ENCODE measurements at regions not wholly inside any gene's neighbourhood (a gene's known extent, or its start where the extent isn't known, plus 50 kb on each side); places are given as distances from the start of the nearest gene placed in this dataset.

DNA sequence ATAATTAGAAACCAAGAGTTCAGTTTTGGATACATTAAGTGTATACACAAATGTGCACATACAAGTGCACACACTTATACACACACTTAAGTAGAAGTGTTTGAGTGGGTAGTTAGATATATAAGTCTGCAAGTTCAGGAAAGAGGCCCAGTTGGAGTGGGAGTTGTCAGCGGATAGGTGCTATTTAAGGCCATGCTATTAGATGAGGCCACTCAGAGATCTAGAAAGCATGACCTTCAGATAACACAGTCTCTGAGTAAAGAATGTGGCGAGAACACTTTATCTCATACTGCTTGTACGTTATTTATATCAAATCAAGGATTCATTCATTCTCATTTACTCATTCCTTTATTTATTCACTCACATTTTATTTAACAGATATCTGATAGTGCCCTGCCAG is 206.2 kb downstream of the POSTN start:
- H3K4me1 Mint-ChIP-seq = peaks cover 8% of the 10 kb centered on the region
- H3K27ac Mint-ChIP-seq = no peak overlapping the region
- H3K9me3 Mint-ChIP-seq = peaks cover 5% of the 10 kb centered on the region
- H3K36me3 Mint-ChIP-seq (ENCODE audit: low read depth) = no peaks in the 10 kb centered on the region
- no peaks in the 10 kb centered on the region for H3K27me3 Mint-ChIP-seq (ENCODE audit: low read depth)
- TF ChIP-seq, protein P1, sequence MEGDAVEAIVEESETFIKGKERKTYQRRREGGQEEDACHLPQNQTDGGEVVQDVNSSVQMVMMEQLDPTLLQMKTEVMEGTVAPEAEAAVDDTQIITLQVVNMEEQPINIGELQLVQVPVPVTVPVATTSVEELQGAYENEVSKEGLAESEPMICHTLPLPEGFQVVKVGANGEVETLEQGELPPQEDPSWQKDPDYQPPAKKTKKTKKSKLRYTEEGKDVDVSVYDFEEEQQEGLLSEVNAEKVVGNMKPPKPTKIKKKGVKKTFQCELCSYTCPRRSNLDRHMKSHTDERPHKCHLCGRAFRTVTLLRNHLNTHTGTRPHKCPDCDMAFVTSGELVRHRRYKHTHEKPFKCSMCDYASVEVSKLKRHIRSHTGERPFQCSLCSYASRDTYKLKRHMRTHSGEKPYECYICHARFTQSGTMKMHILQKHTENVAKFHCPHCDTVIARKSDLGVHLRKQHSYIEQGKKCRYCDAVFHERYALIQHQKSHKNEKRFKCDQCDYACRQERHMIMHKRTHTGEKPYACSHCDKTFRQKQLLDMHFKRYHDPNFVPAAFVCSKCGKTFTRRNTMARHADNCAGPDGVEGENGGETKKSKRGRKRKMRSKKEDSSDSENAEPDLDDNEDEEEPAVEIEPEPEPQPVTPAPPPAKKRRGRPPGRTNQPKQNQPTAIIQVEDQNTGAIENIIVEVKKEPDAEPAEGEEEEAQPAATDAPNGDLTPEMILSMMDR (IDR thresholded peaks at IDR 0.05; ENCODE audit: unreplicated experiment in 3 of 3) = no peak
- no peak overlapping the region for H3K4me3 Mint-ChIP-seq

DNA sequence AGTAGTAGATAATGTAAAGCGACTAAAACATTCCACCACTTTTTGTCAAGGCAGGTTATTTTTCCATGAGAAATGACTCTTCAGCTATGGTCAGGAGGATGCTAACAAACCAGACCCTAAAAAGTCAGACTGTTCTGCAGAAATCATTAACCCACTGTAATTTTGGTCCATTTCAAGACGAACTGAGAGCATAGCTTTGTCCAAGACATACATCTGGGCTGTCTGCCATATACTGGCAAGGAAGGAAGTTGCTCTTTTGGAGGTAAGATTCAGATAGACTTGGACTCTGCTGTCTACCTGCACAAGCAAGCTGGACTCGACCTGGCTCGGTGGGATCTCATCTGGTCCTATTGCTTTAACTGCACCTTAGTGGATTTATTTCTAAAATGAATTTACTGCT is 207.8 kb downstream of the POSTN start:
- TF ChIP-seq, protein P1 (IDR thresholded peaks at IDR 0.05; ENCODE audit: unreplicated experiment in 3 of 3) = no peak
- no peak overlapping the region for H3K4me3 Mint-ChIP-seq
- peaks cover 8% of the 10 kb centered on the region for H3K4me1 Mint-ChIP-seq
- peaks cover 3% of the 10 kb centered on the region for H3K27me3 Mint-ChIP-seq (ENCODE audit: low read depth)
- H3K36me3 Mint-ChIP-seq (ENCODE audit: low read depth) = no peaks in the 10 kb centered on the region
- no peak overlapping the region for H3K27ac Mint-ChIP-seq
- no peaks in the 10 kb centered on the region for H3K9me3 Mint-ChIP-seq

DNA sequence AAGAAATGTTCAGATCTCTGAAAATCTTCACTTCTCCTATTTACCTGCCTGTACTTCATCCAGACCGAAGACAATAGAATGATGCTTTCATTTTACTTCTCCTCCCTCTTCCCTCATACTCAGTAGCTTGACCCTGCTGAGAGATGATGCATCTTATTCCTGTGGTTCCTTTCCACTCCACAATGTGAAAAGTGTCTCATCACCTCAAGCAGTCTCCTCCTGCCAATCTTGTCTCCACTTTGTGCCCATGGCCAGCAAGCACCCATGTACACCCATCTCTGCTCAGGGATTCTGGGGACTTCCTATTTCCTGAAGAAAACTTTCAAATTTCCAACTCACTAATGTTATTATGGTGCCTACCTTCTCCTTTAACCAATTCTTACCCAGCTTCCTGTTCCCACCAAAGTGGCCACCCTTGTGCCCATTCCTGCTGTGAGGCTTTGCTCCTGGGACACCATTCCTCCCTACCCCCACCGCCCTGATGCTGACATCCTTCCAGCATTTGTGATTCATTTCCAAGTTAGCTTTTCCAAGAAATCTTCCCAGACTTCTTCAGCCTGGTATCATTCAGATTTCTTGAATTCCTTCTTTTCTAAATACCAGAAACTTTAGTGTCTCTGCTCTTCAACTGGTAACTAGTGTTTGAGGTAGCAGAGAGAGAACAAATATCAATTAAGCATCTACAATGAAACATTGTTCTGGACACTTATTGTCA is 212.5 kb downstream of the POSTN start:
- Mint-ChIP-seq H3K27me3 (ENCODE audit: low read depth) (peaks cover 3% of the 10 kb centered on the region), H3K36me3 (ENCODE audit: low read depth) (no peaks in the 10 kb centered on the region), H3K27ac (no peak overlapping the region), H3K4me3 (no peak overlapping the region), H3K4me1 (no peaks in the 10 kb centered on the region), H3K9me3 (no peaks in the 10 kb centered on the region)
- TF ChIP-seq, protein P1 (IDR thresholded peaks at IDR 0.05; ENCODE audit: unreplicated experiment in 3 of 3) = no peak

DNA sequence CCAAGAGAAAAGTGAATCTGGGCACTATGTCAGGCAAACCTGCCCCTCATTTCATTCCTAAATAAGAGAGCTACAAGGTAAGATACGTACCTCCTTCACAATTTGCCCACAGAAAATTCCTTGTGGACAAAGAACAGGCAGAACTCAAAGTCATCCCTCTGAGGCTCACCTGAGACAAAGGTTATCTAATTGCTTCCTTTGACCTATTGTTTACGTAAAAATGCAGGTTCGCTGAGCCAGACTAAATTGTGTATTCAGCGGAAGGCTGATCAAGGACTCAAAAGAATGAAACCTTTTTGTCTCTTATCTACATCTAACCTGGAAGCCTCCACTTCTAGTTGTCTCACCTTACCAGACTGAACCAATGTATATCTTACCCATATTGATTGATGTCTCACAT is 213.3 kb downstream of the POSTN start:
- no peaks in the 10 kb centered on the region for H3K9me3 Mint-ChIP-seq
- H3K36me3 Mint-ChIP-seq (ENCODE audit: low read depth) = no peaks in the 10 kb centered on the region
- no peak overlapping the region for H3K27ac Mint-ChIP-seq
- H3K4me3 Mint-ChIP-seq = no peak overlapping the region
- TF ChIP-seq, protein P1 (IDR thresholded peaks at IDR 0.05; ENCODE audit: unreplicated experiment in 3 of 3) = no peak
- H3K27me3 Mint-ChIP-seq (ENCODE audit: low read depth) = peaks cover 3% of the 10 kb centered on the region
- H3K4me1 Mint-ChIP-seq = no peaks in the 10 kb centered on the region

DNA sequence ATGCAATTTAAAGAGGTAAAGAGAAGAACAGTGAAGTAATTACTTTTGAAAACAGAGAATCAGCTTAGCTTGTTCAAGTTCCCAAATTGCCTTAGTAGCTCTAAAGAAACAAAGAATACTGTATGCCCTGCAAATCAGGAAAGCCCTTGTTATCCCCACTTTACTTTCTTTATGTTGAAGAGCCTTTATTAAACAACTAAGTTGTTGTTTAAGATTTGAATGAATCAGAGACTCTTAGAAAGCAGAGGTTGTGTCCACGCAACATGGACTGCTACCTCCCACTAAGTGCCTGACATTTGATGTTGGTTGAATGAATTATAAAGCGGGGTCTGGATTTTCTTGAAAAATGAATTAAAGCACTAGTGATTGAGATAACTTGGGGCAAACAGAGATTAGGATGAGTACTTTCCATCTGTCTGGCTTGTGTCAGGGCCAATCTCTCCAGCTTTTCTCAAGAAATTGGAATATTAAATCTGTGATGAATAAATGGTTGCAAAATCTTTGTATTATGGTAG is 214.7 kb downstream of the POSTN start:
- H3K27ac Mint-ChIP-seq = no peak overlapping the region
- TF ChIP-seq, protein P1 (IDR thresholded peaks at IDR 0.05; ENCODE audit: unreplicated experiment in 3 of 3) = no peak

DNA sequence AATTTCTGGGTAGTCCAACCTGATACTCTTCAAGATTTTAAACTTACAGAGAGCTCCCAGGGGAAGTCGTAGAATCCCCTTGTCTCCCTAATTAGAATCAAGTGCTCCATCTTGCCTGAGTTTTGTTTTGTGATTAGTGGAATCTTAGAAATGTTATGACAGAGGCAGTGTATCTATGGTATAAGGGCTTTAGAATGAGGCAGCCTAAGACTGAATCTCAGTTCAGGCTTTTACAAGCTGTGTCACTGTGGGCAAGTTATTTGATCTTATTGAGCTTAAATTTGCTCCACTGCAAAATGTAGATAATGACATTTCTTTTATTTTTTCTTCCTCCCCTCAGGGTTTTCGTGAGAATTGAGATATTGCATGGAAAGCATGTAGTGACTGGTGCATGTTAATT is 215.5 kb downstream of the POSTN start:
- Mint-ChIP-seq H3K27me3 (ENCODE audit: low read depth) (peaks cover 3% of the 10 kb centered on the region), H3K4me3 (no peak overlapping the region), H3K36me3 (ENCODE audit: low read depth) (no peaks in the 10 kb centered on the region), H3K9me3 (no peaks in the 10 kb centered on the region), H3K4me1 (no peaks in the 10 kb centered on the region), H3K27ac (no peak overlapping the region)
- TF ChIP-seq, protein P1 (IDR thresholded peaks at IDR 0.05; ENCODE audit: unreplicated experiment in 3 of 3) = no peak

More for the DNA sequence above, 214.7 kb downstream of the POSTN start:
- Mint-ChIP-seq H3K4me3 (no peak overlapping the region), H3K9me3 (no peaks in the 10 kb centered on the region), H3K27me3 (ENCODE audit: low read depth) (peaks cover 3% of the 10 kb centered on the region), H3K4me1 (no peaks in the 10 kb centered on the region), H3K36me3 (ENCODE audit: low read depth) (no peaks in the 10 kb centered on the region)
